ENCODE measurements at regions not wholly inside any gene's neighbourhood (a gene's known extent, or its start where the extent isn't known, plus 50 kb on each side); places are given as distances from the start of the nearest gene placed in this dataset.

- no peak for TF ChIP-seq CTCF (IDR thresholded peaks at IDR 0.05)
- no peak for TF ChIP-seq POLR2A (IDR thresholded peaks at IDR 0.05)
Observed at GRCh38 chr1:182325339-182325738, 66.3 kb downstream of the GLUL start.
